OCI-LY3 (cell line): ENCODE measurements at regions not wholly inside any gene's neighbourhood (a gene's known extent, or its start where the extent isn't known, plus 50 kb on each side); places are given as distances from the start of the nearest gene placed in this dataset.

Experiments used
- CTCF ChIP-seq: fragments of 200-600, 300-600 bp; sonication (generic); IDR thresholded peaks from 2 replicates; pipeline ENCODE4 v1.5.1; 2014; ENCODE audit warnings: antibody characterized with exemption, low read length, low read depth
- EZH2phosphoT487 ChIP-seq: fragments of 200-600 bp; shearing (Covaris generic); IDR thresholded peaks from 2 replicates; pipeline ENCODE4 v1.6.1; 2018; ENCODE audit warnings: antibody characterized with exemption, mixed run types, low read depth

GRCh38 chr6:112879920-112880413, 532.8 kb downstream of the RFPL4B start:
- no peak for TF ChIP-seq CTCF
- TF ChIP-seq EZH2phosphoT487, result no peak
